BE2C (cell line): ENCODE measurements at regions not wholly inside any gene's neighbourhood (a gene's known extent, or its start where the extent isn't known, plus 50 kb on each side); places are given as distances from the start of the nearest gene placed in this dataset.

Experiments used
- DNase-seq: peaks from one replicate; pipeline ENCODE4 v3.0.0-alpha.2; 2020
- H3K27me3 ChIP-seq: fragments of 250-450 bp; sonication (Bioruptor Pico); 2 replicates; pipeline ENCODE4 v1.5.1; 2020; ENCODE audit warnings: mild to moderate bottlenecking
- H3K36me3 ChIP-seq: fragments of 250-450 bp; sonication (Bioruptor Pico); 2 replicates; pipeline ENCODE4 v1.5.1; 2020; ENCODE audit warnings: mild to moderate bottlenecking
- H3K4me1 ChIP-seq: fragments of 250-450 bp; sonication (Bioruptor Pico); 2 replicates; pipeline ENCODE4 v1.5.1; 2020
- H3K4me3 ChIP-seq: 2 replicates; pipeline ENCODE4 v1.5.1; 2011; ENCODE audit warnings: low read depth, low read length
- H3K9me3 ChIP-seq: fragments of 250-450 bp; sonication (Bioruptor Pico); 2 replicates; pipeline ENCODE4 v1.5.1; 2020
- TF ChIP-seq, protein P1 (sequence below): IDR thresholded peaks from 2 replicates; pipeline ENCODE4 v1.5.1; 2012; ENCODE audit warnings: mild to moderate bottlenecking, low read depth, low read length

GRCh38 chr1:217184854-217185253 is 446.0 kb downstream of the GPATCH2 start:
- DNase-seq = no peak
- no peaks in the 10 kb centered on the region for H3K27me3 ChIP-seq
- H3K4me3 ChIP-seq = no peak overlapping the region
- no peaks in the 10 kb centered on the region; the same call in 1 of the 2 replicates for H3K4me1 ChIP-seq
- TF ChIP-seq, protein P1, sequence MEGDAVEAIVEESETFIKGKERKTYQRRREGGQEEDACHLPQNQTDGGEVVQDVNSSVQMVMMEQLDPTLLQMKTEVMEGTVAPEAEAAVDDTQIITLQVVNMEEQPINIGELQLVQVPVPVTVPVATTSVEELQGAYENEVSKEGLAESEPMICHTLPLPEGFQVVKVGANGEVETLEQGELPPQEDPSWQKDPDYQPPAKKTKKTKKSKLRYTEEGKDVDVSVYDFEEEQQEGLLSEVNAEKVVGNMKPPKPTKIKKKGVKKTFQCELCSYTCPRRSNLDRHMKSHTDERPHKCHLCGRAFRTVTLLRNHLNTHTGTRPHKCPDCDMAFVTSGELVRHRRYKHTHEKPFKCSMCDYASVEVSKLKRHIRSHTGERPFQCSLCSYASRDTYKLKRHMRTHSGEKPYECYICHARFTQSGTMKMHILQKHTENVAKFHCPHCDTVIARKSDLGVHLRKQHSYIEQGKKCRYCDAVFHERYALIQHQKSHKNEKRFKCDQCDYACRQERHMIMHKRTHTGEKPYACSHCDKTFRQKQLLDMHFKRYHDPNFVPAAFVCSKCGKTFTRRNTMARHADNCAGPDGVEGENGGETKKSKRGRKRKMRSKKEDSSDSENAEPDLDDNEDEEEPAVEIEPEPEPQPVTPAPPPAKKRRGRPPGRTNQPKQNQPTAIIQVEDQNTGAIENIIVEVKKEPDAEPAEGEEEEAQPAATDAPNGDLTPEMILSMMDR = no peak
- H3K36me3 ChIP-seq = no peaks in the 10 kb centered on the region
- no peaks in the 10 kb centered on the region for H3K9me3 ChIP-seq

DNA sequence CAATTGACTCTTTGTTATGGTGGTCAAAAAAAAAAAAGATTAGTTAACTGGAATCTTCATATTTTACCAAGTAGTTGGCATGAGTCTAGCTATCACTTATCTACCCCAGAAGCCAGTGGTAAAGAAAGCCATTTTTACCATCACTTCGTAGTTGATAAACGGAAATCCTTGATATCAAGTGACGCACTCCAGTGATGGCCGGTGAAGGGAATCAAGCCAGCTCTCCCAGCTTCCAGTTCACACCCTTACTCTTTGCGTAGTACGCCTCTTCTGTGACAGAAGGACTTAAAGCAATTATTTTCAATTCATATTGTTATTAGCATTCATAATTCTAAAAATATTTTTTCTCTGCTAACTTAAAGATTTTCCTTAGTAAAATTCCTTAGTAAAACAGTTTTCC is 447.9 kb downstream of the GPATCH2 start:
- no peaks in the 10 kb centered on the region for H3K36me3 ChIP-seq
- no peaks in the 10 kb centered on the region for H3K9me3 ChIP-seq
- TF ChIP-seq, protein P1 = no peak
- no peaks in the 10 kb centered on the region; the same call in 1 of the 2 replicates for H3K27me3 ChIP-seq
- H3K4me1 ChIP-seq = no peaks in the 10 kb centered on the region; the same call in 1 of the 2 replicates
- H3K4me3 ChIP-seq = no peak overlapping the region
- DNase-seq = no peak

DNA sequence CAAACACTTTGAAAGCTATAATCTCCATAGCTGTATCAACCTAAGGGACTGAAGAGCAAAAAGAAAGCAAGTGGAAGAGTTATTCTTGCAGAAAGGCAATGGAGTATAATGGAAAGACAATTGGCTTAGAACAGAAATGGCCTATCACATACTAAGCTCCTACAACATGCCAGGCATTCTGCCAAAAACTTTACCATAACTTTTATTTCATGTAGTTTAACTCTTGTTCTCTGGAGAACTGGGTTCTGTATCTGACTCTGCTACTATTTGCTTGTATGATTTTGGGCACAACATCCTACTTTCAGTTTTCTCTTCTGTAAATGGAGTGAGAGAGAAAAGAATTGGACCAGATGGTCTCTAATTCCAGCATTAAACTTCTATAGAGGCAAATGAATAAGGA is 449.1 kb downstream of the GPATCH2 start:
- Histone ChIP-seq H3K27me3 (no peaks in the 10 kb centered on the region; the same call in 1 of the 2 replicates), H3K4me1 (no peaks in the 10 kb centered on the region; the same call in 1 of the 2 replicates), H3K9me3 (no peaks in the 10 kb centered on the region), H3K36me3 (no peaks in the 10 kb centered on the region), H3K4me3 (no peak overlapping the region)
- TF ChIP-seq, protein P1 = no peak
- DNase-seq = no peak

DNA sequence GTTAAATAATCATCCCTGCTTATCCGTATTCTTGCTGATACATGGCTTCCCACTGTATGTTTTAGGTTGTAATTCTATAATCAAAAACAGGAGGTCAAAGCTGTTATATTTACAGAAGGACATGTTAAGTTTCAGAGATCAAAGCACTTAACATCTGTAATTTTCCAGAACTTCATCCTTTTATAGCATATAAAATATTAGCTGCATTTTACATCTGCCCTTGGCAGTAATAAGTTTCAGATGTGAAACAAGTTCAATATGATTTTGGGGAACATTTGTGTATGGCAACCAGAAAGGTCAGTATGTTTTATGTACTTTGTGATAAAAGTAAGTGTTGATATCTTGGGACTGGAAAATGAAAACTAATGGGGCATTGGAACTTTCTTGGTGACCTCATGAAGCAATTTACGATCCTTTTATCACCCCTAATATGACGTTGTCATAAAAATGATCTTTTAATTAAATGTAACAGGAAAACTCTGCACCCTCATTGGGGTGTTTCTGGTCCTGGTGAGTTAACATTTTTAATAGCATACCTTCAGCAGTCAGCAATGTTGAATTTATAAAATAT is 449.6 kb downstream of the GPATCH2 start:
- no peaks in the 10 kb centered on the region for H3K9me3 ChIP-seq

GRCh38 chr1:217180443-217180842 is 450.4 kb downstream of the GPATCH2 start:
- H3K4me1 ChIP-seq = no peaks in the 10 kb centered on the region; the same call in 1 of the 2 replicates
- TF ChIP-seq, protein P1 = no peak
- H3K36me3 ChIP-seq = no peaks in the 10 kb centered on the region
- DNase-seq = peak; percentile 22
- H3K9me3 ChIP-seq = no peaks in the 10 kb centered on the region
- H3K4me3 ChIP-seq = no peak overlapping the region
- H3K27me3 ChIP-seq = no peaks in the 10 kb centered on the region; the same call in 1 of the 2 replicates

More for the DNA sequence above, 449.6 kb downstream of the GPATCH2 start:
- H3K36me3 ChIP-seq = no peaks in the 10 kb centered on the region
- no peak for DNase-seq
- H3K27me3 ChIP-seq = no peaks in the 10 kb centered on the region; the same call in 1 of the 2 replicates
- no peak overlapping the region for H3K4me3 ChIP-seq
- no peaks in the 10 kb centered on the region; the same call in 1 of the 2 replicates for H3K4me1 ChIP-seq
- TF ChIP-seq, protein P1 = no peak

DNA sequence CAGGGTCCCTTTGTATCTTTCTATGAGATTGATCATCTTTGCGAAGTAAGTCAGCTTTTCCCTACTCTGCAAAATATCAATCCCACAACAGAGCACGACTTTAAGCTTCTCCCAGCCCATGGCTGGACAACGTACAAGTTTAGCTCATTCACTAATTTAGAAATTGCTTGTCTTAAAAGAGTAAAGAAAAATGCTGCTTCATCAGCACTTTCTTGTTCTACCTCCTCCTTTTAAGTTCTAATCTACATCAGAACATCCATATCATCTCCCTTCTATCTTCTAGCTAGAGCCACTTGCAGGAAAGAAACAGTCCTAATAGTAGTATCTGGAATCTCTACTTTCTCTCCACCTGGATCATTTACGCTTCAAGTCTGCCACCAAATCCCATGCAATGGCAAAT is 441.2 kb upstream of the ESRRG start:
- Histone ChIP-seq H3K4me3 (no peak overlapping the region), H3K4me1 (no peaks in the 10 kb centered on the region)
- TF ChIP-seq, protein P1 = no peak

More for the DNA sequence above, 441.2 kb upstream of the ESRRG start:
- no peaks in the 10 kb centered on the region for H3K9me3 ChIP-seq
- no peak for DNase-seq
- no peaks in the 10 kb centered on the region for H3K36me3 ChIP-seq
- H3K27me3 ChIP-seq = peaks cover 3% of the 10 kb centered on the region; the same call in 1 of the 2 replicates
